Uterus (tissue), 3 donors: ENCODE measurements at regions not wholly inside any gene's neighbourhood (a gene's known extent, or its start where the extent isn't known, plus 50 kb on each side); places are given as distances from the start of the nearest gene placed in this dataset.

Source experiments
- DNase-seq, 2 donors: peaks; one replicate each; pipeline ENCODE4 v3.0.0-alpha.2; 2019 to 2020
- H3K27ac ChIP-seq, 2 donors: fragments of 200-600 bp; sonication (generic); 1 replicate in 1 of 2; 2 replicates in 1 of 2; pipeline ENCODE4 v1.5.1; 2016 to 2018
- H3K27me3 ChIP-seq, 2 donors: fragments of 200-600 bp; sonication (generic); one replicate each; pipeline ENCODE4 v1.5.1; 2018 to 2019; ENCODE audit warnings: control low read depth in 1 of 2
- H3K36me3 ChIP-seq, 2 donors: fragments of 200-600 bp; sonication (generic); one replicate each; pipeline ENCODE4 v1.5.1; 2019; ENCODE audit warnings: control low read depth in 1 of 2
- H3K4me1 ChIP-seq, 2 donors: fragments of 200-600 bp; sonication (generic); one replicate each; pipeline ENCODE4 v1.5.1; 2018 to 2019; ENCODE audit warnings: control low read depth in 1 of 2
- H3K4me3 ChIP-seq, 2 donors: fragments of 200-600 bp; sonication (generic); 1 replicate in 1 of 2; 2 replicates in 1 of 2; pipeline ENCODE4 v1.5.1; 2018 to 2019; ENCODE audit warnings: mild to moderate bottlenecking in 1 of 2
- H3K9me3 ChIP-seq, 2 donors: fragments of 200-600 bp; sonication (generic); one replicate each; pipeline ENCODE4 v1.5.1; 2019; ENCODE audit warnings: control low read depth in 1 of 2
- CTCF ChIP-seq, 4 experiments: fragments of 200-600 bp in 2 of 4; fragments of 450-650 bp in 2 of 4; sonication (generic) in 2 of 4; IDR thresholded peaks; one replicate each; pipeline ENCODE4 v1.5.1; 2016 to 2019; ENCODE audit warnings: antibody characterized with exemption in 4 of 4, mild to moderate bottlenecking in 2 of 4, moderate library complexity in 1 of 4
- POLR2A ChIP-seq, 2 donors: fragments of 450-650 bp; IDR thresholded peaks; one replicate each; pipeline ENCODE4 v1.6.1; 2016; ENCODE audit warnings: antibody characterized with exemption in 2 of 2, mild to moderate bottlenecking in 1 of 2, moderate library complexity in 1 of 2
- intact Hi-C: fragments of 100-400 bp; cut with DNase I; formaldehyde crosslinking; loops from one replicate; pipeline ENCODE4 v1.15.1; 2023; ENCODE audit warnings: low total_unique reads
- donor health status: DM: yes; HTN: yes; CAD: no.

GRCh38 chr2:239669181-239669898, 268.5 kb upstream of the HDAC4 start:
- Histone ChIP-seq H3K4me3 (no peak overlapping the region), H3K4me1 (no peaks in the 10 kb centered on the region), H3K27me3 (no peaks in the 10 kb centered on the region), H3K9me3 (no peaks in the 10 kb centered on the region), H3K27ac (no peak overlapping the region), H3K36me3 (no peaks in the 10 kb centered on the region)
- intact Hi-C loops, result no loop called here
- no peak for DNase-seq
- TF ChIP-seq CTCF (IDR thresholded peaks at IDR 0.05), result no peak
- TF ChIP-seq POLR2A (IDR thresholded peaks at IDR 0.05), result no peak

- Histone ChIP-seq H3K27me3 (no peaks in the 10 kb centered on the region), H3K27ac (no peak overlapping the region), H3K4me1 (no peaks in the 10 kb centered on the region), H3K4me3 (no peak overlapping the region), H3K9me3 (no peaks in the 10 kb centered on the region), H3K36me3 (no peaks in the 10 kb centered on the region)
- TF ChIP-seq CTCF (IDR thresholded peaks at IDR 0.05), result no peak
- TF ChIP-seq POLR2A (IDR thresholded peaks at IDR 0.05), result no peak
- no peak for DNase-seq
- intact Hi-C loops, result no loop called here
These were observed 267.8 kb upstream of the HDAC4 start for GRCh38 chr2:239668651-239669050.

GRCh38 chr2:239668042-239668441, 267.2 kb upstream of the HDAC4 start:
- no peaks in the 10 kb centered on the region for H3K9me3 ChIP-seq
- DNase-seq, result no peak
- H3K36me3 ChIP-seq, result no peaks in the 10 kb centered on the region
- H3K4me3 ChIP-seq, result no peak overlapping the region
- no peaks in the 10 kb centered on the region for H3K4me1 ChIP-seq
- TF ChIP-seq POLR2A (IDR thresholded peaks at IDR 0.05) (no peak), CTCF (IDR thresholded peaks at IDR 0.05) (no peak)
- H3K27me3 ChIP-seq, result no peaks in the 10 kb centered on the region
- intact Hi-C loops, result no loop called here
- no peak overlapping the region for H3K27ac ChIP-seq

GRCh38 chr2:239667431-239667985, 266.7 kb upstream of the HDAC4 start:
- Histone ChIP-seq H3K4me1 (no peaks in the 10 kb centered on the region), H3K9me3 (no peaks in the 10 kb centered on the region), H3K27ac (no peak overlapping the region), H3K27me3 (no peaks in the 10 kb centered on the region), H3K4me3 (no peak overlapping the region), H3K36me3 (no peaks in the 10 kb centered on the region)
- no peak for TF ChIP-seq POLR2A (IDR thresholded peaks at IDR 0.05)
- no peak for TF ChIP-seq CTCF (IDR thresholded peaks at IDR 0.05)
- intact Hi-C loops, result no loop called here
- no peak for DNase-seq

GRCh38 chr2:239666855-239667376, 266.1 kb upstream of the HDAC4 start:
- H3K27ac ChIP-seq, result no peak overlapping the region
- peaks cover 0 to 2% of the 10 kb centered on the region in 2 donors for H3K27me3 ChIP-seq
- intact Hi-C loops, result no loop called here
- H3K4me1 ChIP-seq, result no peaks in the 10 kb centered on the region
- H3K36me3 ChIP-seq, result no peaks in the 10 kb centered on the region
- no peaks in the 10 kb centered on the region for H3K9me3 ChIP-seq
- no peak overlapping the region for H3K4me3 ChIP-seq
- no peak for DNase-seq
- TF ChIP-seq POLR2A (IDR thresholded peaks at IDR 0.05), result no peak
- TF ChIP-seq CTCF (IDR thresholded peaks at IDR 0.05), result no peak
